ENCODE measurements at regions not wholly inside any gene's neighbourhood (a gene's known extent, or its start where the extent isn't known, plus 50 kb on each side); places are given as distances from the start of the nearest gene placed in this dataset.

GRCh38 chr9:129317179-129318011, 139.3 kb upstream of the IER5L start:
- TF ChIP-seq SETDB1 (IDR thresholded peaks at IDR 0.05; ENCODE audit: insufficient read length, low read length) (no peak), REST (tag by site-specific recombination; IDR thresholded peaks at IDR 0.05) (no peak), HOXA7 (CRISPR knock-in tag; IDR thresholded peaks at IDR 0.05; ENCODE audit: borderline replicate concordance) (no peak), PBX3 (CRISPR knock-in tag; IDR thresholded peaks at IDR 0.05) (no peak), ZSCAN5A (tag by site-specific recombination; IDR thresholded peaks at IDR 0.05) (no peak)
